SJSA1 (cell line): ENCODE measurements at regions not wholly inside any gene's neighbourhood (a gene's known extent, or its start where the extent isn't known, plus 50 kb on each side); places are given as distances from the start of the nearest gene placed in this dataset.
"Not testable (repeated sequence)": the region's sequence is repeated elsewhere in the genome, so short reads cannot be mapped to it uniquely, and the experiment has no call there.

Experiments
- DNase-seq, 2 experiments: peaks; one replicate each; pipeline ENCODE4 v3.0.0-alpha.2; 2015 to 2020; ENCODE audit warnings: low spot score in 2 of 2, low read depth in 1 of 2
- H3K27ac ChIP-seq: fragments of 250-450 bp; sonication (Bioruptor Pico); 2 replicates; pipeline ENCODE4 v1.5.1; 2020; ENCODE audit warnings: mild to moderate bottlenecking, moderate library complexity
- H3K27me3 ChIP-seq: fragments of 250-450 bp; sonication (Bioruptor Pico); replicated peaks from 2 replicates; pipeline ENCODE4 v1.5.1; 2020; ENCODE audit warnings: mild to moderate bottlenecking, moderate library complexity
- H3K36me3 ChIP-seq: fragments of 250-450 bp; sonication (Bioruptor Pico); 2 replicates; pipeline ENCODE4 v1.5.1; 2020; ENCODE audit warnings: mild to moderate bottlenecking
- H3K4me1 ChIP-seq: fragments of 250-450 bp; sonication (Bioruptor Pico); replicated peaks from 2 replicates; pipeline ENCODE4 v1.6.1; 2021; ENCODE audit warnings: mild to moderate bottlenecking
- H3K4me3 ChIP-seq: fragments of 250-450 bp; sonication (Bioruptor Pico); 2 replicates; pipeline ENCODE4 v1.5.1; 2020; ENCODE audit warnings: mild to moderate bottlenecking
- H3K9me3 ChIP-seq: fragments of 250-450 bp; sonication (Bioruptor Pico); replicated peaks from 2 replicates; pipeline ENCODE4 v1.5.1; 2020; ENCODE audit warnings: mild to moderate bottlenecking

DNA sequence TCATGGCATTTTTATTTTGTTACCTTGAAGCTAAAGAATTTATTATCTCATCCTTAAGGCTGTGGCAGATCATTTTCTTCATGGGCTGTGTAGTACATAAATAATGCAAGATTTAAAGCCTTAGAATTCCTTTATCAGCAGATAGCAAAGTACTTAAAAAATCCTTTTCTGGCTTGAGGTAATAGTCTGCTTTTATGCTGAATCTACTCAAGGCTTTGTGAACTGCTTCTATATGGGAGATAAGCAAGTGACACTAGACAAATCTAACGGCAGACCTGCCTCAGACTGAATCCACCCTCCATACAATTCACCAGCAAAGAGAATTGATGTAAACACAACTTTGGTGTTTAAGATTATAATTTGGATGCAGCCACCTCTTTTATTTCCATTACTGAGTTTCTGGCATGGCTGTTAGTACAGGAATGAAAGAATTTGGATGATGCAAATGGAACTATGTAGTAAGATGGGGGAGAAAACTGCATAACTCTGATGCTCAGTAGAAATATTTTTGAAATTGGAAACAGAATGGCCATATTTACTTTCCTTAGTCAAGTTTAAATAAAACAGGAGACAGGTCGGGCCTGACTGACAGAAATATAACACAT lies 1121.5 kb downstream of the NAALADL2 start:
- Histone ChIP-seq H3K4me3 (no peak overlapping the region), H3K36me3 (no peaks in the 10 kb centered on the region), H3K9me3 (no peaks in the 10 kb centered on the region), H3K27me3 (no peaks in the 10 kb centered on the region), H3K4me1 (no peaks in the 10 kb centered on the region), H3K27ac (no peak overlapping the region)
- DNase-seq: no peak

DNA sequence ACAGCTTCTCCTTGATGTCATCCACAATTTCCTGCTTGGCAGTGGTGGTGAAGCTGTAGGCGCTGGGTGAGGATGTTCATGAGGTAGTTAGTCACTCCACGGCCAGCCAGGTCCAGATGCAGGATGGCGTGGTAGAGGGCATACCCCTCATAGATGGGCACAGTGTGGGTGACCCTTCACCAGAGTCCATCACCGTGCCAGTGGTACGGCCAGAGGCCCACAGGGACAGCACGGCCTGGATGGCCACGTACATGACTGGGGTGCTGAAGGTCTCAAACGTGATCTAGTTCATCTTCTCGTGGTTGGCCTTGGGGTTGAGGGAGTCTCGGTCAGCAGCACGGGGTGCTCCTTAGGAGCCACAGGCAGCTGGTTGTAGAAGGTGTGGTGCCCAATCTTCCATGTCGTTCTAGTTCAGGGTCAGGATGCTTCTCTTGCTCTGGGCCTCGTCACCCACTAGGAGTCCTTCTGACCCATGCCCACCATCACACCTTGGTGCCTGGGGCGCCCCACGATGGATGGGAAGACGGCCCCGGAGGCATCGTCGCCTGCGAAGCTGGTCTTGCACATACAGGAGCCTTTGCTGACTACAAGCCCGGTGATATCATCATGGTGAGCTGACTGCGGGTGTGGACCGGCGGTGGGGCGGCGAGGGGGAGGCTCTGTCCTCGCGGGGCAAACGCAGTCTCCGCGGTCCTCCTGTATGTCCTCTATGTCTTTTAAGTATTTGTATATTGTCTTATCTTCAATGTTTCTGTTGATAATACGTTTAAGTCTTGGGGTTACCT lies 1119.0 kb downstream of the NAALADL2 start:
- Histone ChIP-seq H3K36me3 (no peaks in the 10 kb centered on the region), H3K4me3 (no peak overlapping the region), H3K27me3 (no peaks in the 10 kb centered on the region), H3K4me1 (no peaks in the 10 kb centered on the region), H3K9me3 (no peaks in the 10 kb centered on the region), H3K27ac (no peak overlapping the region)
- DNase-seq: no peak

DNA sequence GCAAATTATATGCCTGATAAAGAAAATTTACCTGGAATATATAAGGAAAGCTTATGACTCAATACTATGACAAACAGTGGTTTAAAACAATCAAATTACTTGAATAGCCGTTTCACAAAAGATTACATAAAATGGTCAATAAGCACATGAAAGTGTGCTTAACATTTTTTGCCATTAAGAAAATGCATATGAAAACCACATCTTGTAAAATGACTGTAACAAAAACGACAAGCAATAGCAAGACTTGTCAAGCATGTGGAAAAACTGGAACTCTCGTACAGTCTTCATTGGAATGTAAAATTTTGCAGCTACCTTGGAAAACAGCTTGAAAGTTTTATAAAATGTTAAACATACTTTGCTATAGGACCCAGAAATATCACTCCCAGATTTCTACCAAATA lies 1110.3 kb downstream of the NAALADL2 start:
- no peaks in the 10 kb centered on the region for H3K27me3 ChIP-seq
- no peaks in the 10 kb centered on the region for H3K4me1 ChIP-seq
- H3K27ac ChIP-seq: no peak overlapping the region
- no peaks in the 10 kb centered on the region for H3K9me3 ChIP-seq
- H3K4me3 ChIP-seq: no peak overlapping the region
- no peak for DNase-seq
- no peaks in the 10 kb centered on the region for H3K36me3 ChIP-seq

DNA sequence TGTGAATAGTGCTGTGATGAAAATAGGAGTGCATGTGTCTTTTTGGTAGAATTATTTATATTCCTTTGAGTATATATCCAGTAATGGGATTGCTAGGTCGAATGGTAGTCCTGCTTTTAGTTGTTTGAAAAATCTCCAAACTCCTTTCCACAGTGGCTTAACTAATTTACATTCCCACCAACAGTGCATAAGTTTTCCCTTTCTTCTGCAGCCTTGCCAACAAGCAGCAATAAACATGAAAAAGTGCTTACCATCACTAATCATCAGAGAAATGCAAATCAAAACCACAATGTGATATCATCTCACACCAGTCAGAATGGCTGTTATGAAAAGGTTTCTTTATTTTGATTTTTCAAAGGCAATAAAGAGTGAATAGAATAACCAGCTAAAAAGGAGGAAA lies 1105.9 kb downstream of the NAALADL2 start:
- no peaks in the 10 kb centered on the region for H3K27me3 ChIP-seq
- H3K36me3 ChIP-seq: no peaks in the 10 kb centered on the region
- no peaks in the 10 kb centered on the region for H3K4me1 ChIP-seq
- no peak for DNase-seq
- no peak overlapping the region for H3K4me3 ChIP-seq
- H3K27ac ChIP-seq: no peak overlapping the region
- no peaks in the 10 kb centered on the region for H3K9me3 ChIP-seq

DNA sequence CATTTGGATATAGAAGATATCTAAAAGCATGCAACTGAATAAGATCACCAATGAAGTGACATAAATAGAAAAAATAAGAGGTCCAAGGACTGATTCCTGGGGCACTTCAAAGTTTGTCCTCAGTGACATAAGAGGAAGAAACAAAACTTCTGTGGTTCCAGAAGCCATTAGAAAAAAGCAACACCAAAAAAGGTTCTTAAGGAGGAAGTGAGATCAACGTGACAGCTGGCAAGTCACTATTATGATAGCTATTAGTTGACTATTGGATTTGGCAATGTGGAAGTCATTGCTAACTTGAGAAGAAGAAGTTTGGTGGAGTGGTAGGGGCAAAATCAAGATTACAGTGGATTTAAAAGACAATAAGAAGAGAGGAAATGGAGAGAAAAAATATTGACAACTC lies 1098.3 kb downstream of the NAALADL2 start:
- Histone ChIP-seq H3K36me3 (no peaks in the 10 kb centered on the region), H3K4me3 (no peak overlapping the region), H3K9me3 (no peaks in the 10 kb centered on the region), H3K4me1 (no peaks in the 10 kb centered on the region), H3K27me3 (no peaks in the 10 kb centered on the region), H3K27ac (no peak overlapping the region)
- no peak for DNase-seq

DNA sequence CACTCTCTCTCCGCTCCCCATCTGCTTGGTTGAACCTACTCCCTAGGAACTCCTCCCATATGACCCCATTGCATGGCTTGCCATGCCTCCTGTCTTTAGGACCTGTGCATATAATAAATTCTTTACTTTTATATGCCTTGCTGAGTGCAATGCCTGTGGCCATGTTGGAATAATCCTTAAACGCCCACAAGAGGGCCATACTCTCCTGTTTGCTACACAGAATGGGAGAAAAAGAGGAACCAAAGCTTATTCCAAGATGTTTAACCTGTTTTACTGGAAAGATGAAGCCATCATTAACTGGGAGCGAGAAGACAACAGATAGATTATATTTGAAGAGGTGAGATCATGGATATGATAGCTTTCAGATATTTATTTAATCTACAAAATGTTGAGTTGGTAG lies 1097.8 kb downstream of the NAALADL2 start:
- Histone ChIP-seq H3K4me1 (no peaks in the 10 kb centered on the region), H3K27ac (no peak overlapping the region), H3K4me3 (no peak overlapping the region), H3K9me3 (no peaks in the 10 kb centered on the region), H3K36me3 (no peaks in the 10 kb centered on the region), H3K27me3 (no peaks in the 10 kb centered on the region)
- no peak for DNase-seq

DNA sequence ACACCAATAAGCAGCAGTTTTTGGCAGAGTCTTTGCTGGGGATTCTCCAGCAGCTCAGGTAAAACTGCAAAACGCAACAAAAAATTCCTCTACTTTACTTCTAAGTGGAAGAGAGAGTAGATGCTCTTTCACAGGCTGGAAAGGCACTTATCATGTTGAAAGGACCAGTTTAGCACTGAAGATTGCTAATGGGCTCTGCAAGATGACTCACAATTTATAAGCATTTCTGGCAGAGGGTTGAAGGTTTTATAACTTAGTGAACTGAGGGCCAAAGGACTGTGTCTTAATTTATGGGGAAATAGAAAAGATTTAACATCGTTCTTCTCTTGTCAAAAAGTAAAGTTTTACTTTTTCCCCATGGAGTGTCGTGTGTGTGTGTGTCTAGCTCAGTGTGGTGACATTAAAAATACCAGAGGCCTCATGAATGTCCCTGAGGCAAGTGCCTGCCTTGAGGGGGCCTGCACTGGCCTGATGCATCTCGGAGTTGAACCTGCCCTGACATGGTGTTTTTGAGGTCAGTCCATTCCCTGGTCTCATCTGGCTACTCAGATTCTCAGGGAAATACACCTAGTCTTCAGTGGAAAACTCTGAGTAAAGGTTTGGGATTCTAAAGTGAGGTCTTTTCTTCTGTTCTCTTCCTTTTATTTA lies 1092.0 kb downstream of the NAALADL2 start:
- Histone ChIP-seq H3K9me3 (no peaks in the 10 kb centered on the region), H3K27ac (no peak overlapping the region), H3K36me3 (no peaks in the 10 kb centered on the region), H3K4me1 (no peaks in the 10 kb centered on the region), H3K4me3 (no peak overlapping the region), H3K27me3 (no peaks in the 10 kb centered on the region)
- no peak for DNase-seq

DNA sequence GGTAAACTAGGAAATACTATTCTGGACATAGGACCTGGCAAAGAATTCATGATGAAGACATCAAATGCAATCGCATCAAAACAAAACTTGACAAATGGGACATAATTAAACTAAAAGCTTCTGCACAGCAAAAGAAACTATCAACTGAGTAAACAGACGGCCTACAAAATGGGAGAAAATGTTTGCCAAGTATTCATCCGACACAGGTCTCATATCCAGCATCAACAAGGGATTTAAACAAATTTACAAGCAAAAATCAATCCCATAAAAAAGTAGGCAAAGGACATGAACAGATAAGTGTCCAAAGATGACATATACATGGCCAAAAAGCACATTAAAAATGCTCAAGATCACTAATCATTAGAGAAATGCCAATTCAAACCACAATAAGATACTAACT lies 1088.9 kb downstream of the NAALADL2 start:
- Histone ChIP-seq H3K27ac (no peak overlapping the region), H3K4me3 (no peak overlapping the region), H3K4me1 (no peaks in the 10 kb centered on the region), H3K36me3 (no peaks in the 10 kb centered on the region), H3K9me3 (no peaks in the 10 kb centered on the region), H3K27me3 (no peaks in the 10 kb centered on the region)
- DNase-seq: no peak

DNA sequence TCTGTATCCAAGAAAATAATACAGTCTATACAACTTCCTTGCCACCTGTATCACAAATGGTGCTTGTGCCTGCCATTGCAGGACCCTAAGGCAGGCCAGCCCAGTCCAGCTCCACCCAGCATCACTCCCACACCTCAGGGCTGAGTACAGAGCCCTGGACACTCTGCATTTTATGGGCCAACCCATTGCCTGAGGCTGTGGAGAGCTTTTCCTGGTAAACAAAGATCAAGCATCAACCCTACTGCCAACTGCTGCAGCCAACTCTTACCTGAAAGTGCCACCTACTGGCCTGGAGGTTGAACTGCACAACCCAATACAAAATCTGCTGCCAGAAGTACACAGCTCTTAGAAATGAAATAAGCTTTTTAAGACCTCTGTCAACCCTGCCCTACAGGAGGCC lies 1082.2 kb downstream of the NAALADL2 start:
- Histone ChIP-seq H3K4me3 (no peak overlapping the region), H3K27me3 (no peaks in the 10 kb centered on the region), H3K9me3 (no peaks in the 10 kb centered on the region; the same call in 1 of the 2 replicates), H3K36me3 (no peaks in the 10 kb centered on the region), H3K4me1 (no peaks in the 10 kb centered on the region), H3K27ac (no peak overlapping the region)
- DNase-seq: no peak

DNA sequence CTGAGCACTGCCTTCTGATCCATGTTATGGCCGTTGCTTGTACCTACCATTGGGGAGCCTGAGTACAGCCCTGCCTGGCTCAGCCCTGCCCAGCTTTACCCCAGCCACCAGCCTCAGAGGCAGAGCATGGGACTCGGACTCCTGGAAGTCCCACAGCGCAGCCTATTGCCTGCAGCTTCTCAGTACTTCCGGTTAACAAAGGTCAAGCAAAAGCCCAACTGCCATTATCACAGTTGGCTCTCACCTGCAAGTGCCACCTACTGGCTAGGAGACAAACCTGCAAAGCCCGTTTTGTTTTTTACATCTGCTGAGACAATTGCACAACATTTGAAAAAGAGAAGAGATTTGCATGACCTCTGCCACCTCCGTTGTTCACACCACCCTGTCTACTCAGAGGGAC lies 1081.7 kb downstream of the NAALADL2 start:
- Histone ChIP-seq H3K27me3 (no peaks in the 10 kb centered on the region), H3K36me3 (no peaks in the 10 kb centered on the region), H3K27ac (no peak overlapping the region), H3K9me3 (no peaks in the 10 kb centered on the region; the same call in 1 of the 2 replicates), H3K4me3 (no peak overlapping the region), H3K4me1 (no peaks in the 10 kb centered on the region)
- no peak for DNase-seq

DNA sequence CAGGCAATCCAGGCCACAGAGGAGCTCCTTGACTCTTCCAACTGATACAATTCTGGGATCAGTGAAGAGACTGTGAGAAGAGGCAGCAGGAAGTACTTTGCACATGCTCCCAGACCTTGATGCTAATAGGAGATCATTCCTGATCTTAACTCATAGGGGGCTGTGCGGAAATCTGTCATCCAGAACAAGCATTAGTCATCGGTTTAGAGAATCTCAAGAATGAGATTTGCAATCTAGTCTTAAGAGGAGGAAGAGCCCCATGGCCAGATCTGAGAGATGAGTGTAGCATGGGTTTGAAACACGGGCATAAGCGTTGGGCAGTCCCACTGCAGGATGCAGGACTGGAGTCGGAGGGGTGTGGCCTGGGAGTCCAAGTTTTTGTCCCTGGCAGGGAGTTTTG lies 1081.1 kb downstream of the NAALADL2 start:
- Histone ChIP-seq H3K27ac (no peak overlapping the region), H3K4me3 (no peak overlapping the region), H3K36me3 (no peaks in the 10 kb centered on the region), H3K27me3 (no peaks in the 10 kb centered on the region), H3K4me1 (no peaks in the 10 kb centered on the region), H3K9me3 (no peaks in the 10 kb centered on the region; the same call in 1 of the 2 replicates)
- no peak for DNase-seq

DNA sequence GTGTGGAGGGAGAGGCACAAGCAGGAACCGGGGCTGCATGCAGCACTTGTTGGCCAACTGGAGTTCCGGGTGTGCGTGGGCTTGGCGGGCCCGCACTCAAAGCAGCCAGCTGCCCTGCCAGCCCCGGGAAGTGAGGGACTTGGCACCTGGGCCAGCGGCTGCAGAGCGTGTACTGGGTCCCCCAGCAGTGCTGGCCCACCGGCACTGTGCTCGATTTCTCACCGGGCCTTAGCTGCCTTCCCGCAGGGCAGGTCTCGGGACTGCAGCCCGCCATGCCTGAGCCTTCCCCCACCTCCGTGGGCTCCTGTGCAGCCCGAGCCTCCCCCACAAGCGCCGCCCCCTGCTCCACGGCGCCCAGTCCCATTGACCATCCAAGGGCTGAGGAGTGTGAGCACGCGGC lies 1078.2 kb downstream of the NAALADL2 start:
- not testable (repeated sequence) for H3K36me3 ChIP-seq

DNA sequence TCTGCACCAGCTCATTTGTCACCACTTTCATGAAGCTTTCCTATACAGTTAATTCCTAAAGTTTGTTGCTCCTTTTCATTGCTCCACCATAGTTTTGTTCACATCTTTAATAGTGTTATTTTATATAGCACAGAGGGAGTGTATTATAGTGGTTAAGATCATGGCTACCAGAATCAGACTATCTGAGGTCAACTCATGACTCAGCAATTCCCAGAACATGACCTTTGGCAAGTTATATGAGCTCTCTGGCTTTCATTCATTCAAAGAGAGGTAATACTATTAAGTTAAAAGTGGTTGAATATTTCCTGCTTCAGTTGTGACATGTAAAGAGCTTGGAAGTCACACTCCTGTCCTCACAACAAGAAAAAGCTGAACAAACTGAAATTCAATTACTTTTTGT lies 1073.5 kb downstream of the NAALADL2 start:
- H3K27ac ChIP-seq: no peak overlapping the region
- H3K4me1 ChIP-seq: no peaks in the 10 kb centered on the region
- H3K36me3 ChIP-seq: no peaks in the 10 kb centered on the region
- no peaks in the 10 kb centered on the region; the same call in 1 of the 2 replicates for H3K9me3 ChIP-seq
- no peak for DNase-seq
- H3K27me3 ChIP-seq: no peaks in the 10 kb centered on the region
- no peak overlapping the region for H3K4me3 ChIP-seq

More for the DNA sequence above, 1078.2 kb downstream of the NAALADL2 start:
- not testable (repeated sequence) for DNase-seq, H3K4me3 ChIP-seq, H3K27ac ChIP-seq, H3K9me3 ChIP-seq, H3K27me3 ChIP-seq, H3K4me1 ChIP-seq

DNA sequence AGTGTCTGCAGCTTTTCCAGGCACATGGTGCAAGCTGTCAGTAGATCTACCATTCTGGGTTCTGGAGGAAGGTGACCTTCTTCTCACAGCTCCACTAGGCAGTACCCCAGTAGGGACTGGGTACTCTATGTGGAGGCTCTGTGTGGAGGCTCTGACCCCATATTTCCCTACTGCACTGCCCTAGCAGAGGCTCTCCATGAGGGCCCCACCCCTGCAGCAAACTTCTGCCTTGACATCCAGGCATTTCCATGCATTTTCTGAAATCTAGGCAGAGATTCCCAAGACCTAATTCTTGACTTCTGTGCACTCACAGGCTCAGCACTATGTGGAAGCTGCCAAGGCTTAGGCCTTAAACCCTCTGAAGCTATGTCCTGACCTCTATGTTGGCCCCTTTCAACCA lies 1060.0 kb downstream of the NAALADL2 start:
- no peak overlapping the region for H3K4me3 ChIP-seq
- no peak for DNase-seq
- no peaks in the 10 kb centered on the region for H3K27me3 ChIP-seq
- no peaks in the 10 kb centered on the region for H3K36me3 ChIP-seq
- H3K4me1 ChIP-seq: no peaks in the 10 kb centered on the region
- no peak overlapping the region for H3K27ac ChIP-seq
- no peaks in the 10 kb centered on the region for H3K9me3 ChIP-seq
